BLaER1 treated with 17β-estradiol and CSF1 and Interleukin-3, amounts not matched to agents 10 nM and 100 nM (cell line): ENCODE measurements at regions not wholly inside any gene's neighbourhood (a gene's known extent, or its start where the extent isn't known, plus 50 kb on each side); places are given as distances from the start of the nearest gene placed in this dataset.

Experiments used
- H3K27ac ChIP-seq, 11 experiments: shearing (Covaris generic); formaldehyde crosslinking; 2 replicates each; pipeline ENCODE4 v1.8.1; 2022
- H3K27me3 ChIP-seq, 11 experiments: shearing (Covaris generic); formaldehyde crosslinking; 2 replicates each; pipeline ENCODE4 v1.8.1; 2022
- H3K36me3 ChIP-seq, 11 experiments: shearing (Covaris generic); formaldehyde crosslinking; 2 replicates each; pipeline ENCODE4 v1.8.1; 2022
- H3K4me1 ChIP-seq, 10 experiments: shearing (Covaris generic); formaldehyde crosslinking; 2 replicates each; pipeline ENCODE4 v1.8.1; 2022
- H3K4me2 ChIP-seq, 11 experiments: shearing (Covaris generic); formaldehyde crosslinking; 2 replicates each; pipeline ENCODE4 v1.8.1; 2022
- H3K4me3 ChIP-seq, 10 experiments: shearing (Covaris generic); formaldehyde crosslinking; 2 replicates each; pipeline ENCODE4 v1.8.1; 2022
- H3K9ac ChIP-seq, 11 experiments: shearing (Covaris generic); formaldehyde crosslinking; 2 replicates each; pipeline ENCODE4 v1.8.1; 2022
- H3K9me3 ChIP-seq, 11 experiments: shearing (Covaris generic); formaldehyde crosslinking; replicated peaks in 1 of 11; 2 replicates each; pipeline ENCODE4 v1.8.1; 2022
- H4K20me1 ChIP-seq, 11 experiments: shearing (Covaris generic); formaldehyde crosslinking; 2 replicates each; pipeline ENCODE4 v1.8.1; 2022
- Cebpa-rat ChIP-seq, 11 experiments: shearing (Covaris generic); IDR thresholded peaks; 2 replicates each; pipeline ENCODE4 v1.8.1; 2022

- Histone ChIP-seq H3K27ac (no peak overlapping the region), H3K9me3 (peaks cover 0 to 9% (median 0%) of the 10 kb centered on the region in 11 experiments; a peak in 6 of 22 replicates), H3K36me3 (no peaks in the 10 kb centered on the region), H4K20me1 (peaks cover 0 to 15% (median 0%) of the 10 kb centered on the region in 11 experiments; a peak in 4 of 22 replicates), H3K27me3 (peaks cover 51 to 68% (median 63%) of the 10 kb centered on the region in 11 experiments), H3K4me2 (peak overlapping the region; percentile 80 to 97 (median 91)), H3K9ac (peak overlapping the region; percentile 17 to 67 (median 45); a peak in 19 of 22 replicates), H3K4me1 (peaks cover 20 to 23% (median 22%) of the 10 kb centered on the region in 10 experiments), H3K4me3 (peak overlapping the region; percentile 49 to 72 (median 62))
- TF ChIP-seq Cebpa-rat (IDR thresholded peaks at IDR 0.05): no peak
Observed at GRCh38 chr17:72592242-72592966, 471.6 kb downstream of the SOX9 start.

DNA sequence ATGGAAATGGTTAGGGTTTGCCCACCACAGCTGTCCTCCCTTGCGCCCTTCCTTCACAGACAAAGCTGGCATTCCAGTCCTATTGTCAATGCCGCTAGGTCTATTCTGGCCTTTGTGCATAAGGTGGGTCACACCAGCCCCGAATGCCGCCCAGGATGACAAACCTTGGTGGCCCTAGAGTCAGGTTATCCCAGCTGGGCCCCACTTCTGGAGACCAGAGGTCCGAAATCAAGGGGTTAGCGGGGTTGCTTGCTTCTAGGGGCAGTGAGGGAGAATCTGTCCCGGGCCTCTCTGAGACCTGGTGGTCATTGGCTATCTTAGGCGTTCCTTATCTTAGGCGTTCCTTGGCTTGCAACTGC is 472.1 kb downstream of the SOX9 start:
- H3K4me3 ChIP-seq: no peak overlapping the region
- peaks cover 0 to 15% (median 0%) of the 10 kb centered on the region in 11 experiments; a peak in 4 of 22 replicates for H4K20me1 ChIP-seq
- peaks cover 51 to 68% (median 63%) of the 10 kb centered on the region in 11 experiments for H3K27me3 ChIP-seq
- no peak overlapping the region for H3K9ac ChIP-seq
- H3K27ac ChIP-seq: no peak overlapping the region
- H3K4me2 ChIP-seq: no peak overlapping the region
- H3K9me3 ChIP-seq: peaks cover 0 to 9% (median 0%) of the 10 kb centered on the region in 11 experiments; a peak in 6 of 22 replicates
- peaks cover 15 to 18% (median 16%) of the 10 kb centered on the region in 10 experiments for H3K4me1 ChIP-seq
- no peak for TF ChIP-seq Cebpa-rat (IDR thresholded peaks at IDR 0.05)
- H3K36me3 ChIP-seq: no peaks in the 10 kb centered on the region

DNA sequence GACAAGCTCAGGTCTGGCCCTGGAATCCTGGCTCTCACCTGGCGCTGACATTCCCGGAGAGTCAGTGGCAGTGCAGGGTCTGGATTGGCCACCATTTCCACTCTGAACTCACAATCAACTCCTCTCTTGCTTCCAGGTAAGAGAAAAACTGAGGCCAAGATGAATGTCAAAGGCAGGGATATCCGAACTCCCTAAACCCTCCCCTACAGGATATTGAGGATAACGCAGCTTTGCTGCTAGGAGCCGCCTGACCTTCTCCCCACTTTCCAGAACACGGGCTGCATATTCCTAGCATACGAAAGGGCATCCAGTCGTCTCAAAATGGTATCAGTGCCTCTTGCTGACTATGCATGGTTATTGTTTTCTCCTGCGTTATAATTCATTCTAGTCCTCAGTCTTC is 473.4 kb downstream of the SOX9 start:
- H4K20me1 ChIP-seq: peaks cover 0 to 15% (median 0%) of the 10 kb centered on the region in 11 experiments; a peak in 4 of 22 replicates
- H3K27ac ChIP-seq: no peak overlapping the region
- no peak for TF ChIP-seq Cebpa-rat (IDR thresholded peaks at IDR 0.05)
- no peak overlapping the region for H3K4me2 ChIP-seq
- H3K9me3 ChIP-seq: peaks cover 0 to 9% (median 0%) of the 10 kb centered on the region in 11 experiments; a peak in 6 of 22 replicates
- peaks cover 50 to 60% (median 53%) of the 10 kb centered on the region in 11 experiments for H3K27me3 ChIP-seq
- H3K36me3 ChIP-seq: no peaks in the 10 kb centered on the region
- H3K4me1 ChIP-seq: peaks cover 10 to 24% (median 18%) of the 10 kb centered on the region in 10 experiments; a peak in 19 of 20 replicates
- no peak overlapping the region for H3K4me3 ChIP-seq
- H3K9ac ChIP-seq: no peak overlapping the region
